Thyroid gland (tissue), 4 donors: ENCODE measurements at regions not wholly inside any gene's neighbourhood (a gene's known extent, or its start where the extent isn't known, plus 50 kb on each side); places are given as distances from the start of the nearest gene placed in this dataset.
"Not testable (repeated sequence)": the region's sequence is repeated elsewhere in the genome, so short reads cannot be mapped to it uniquely, and the experiment has no call there.

ENCODE experiments used
- POLR2A ChIP-seq, 2 donors: fragments of 450-650 bp; IDR thresholded peaks; one replicate each; pipeline ENCODE4 v1.6.1; 2017; ENCODE audit warnings: antibody characterized with exemption in 2 of 2, mild to moderate bottlenecking in 2 of 2, moderate library complexity in 1 of 2
- TF ChIP-seq, protein P1 (sequence below), 6 experiments: fragments of 200-600 bp in 3 of 6; fragments of 450-650 bp in 3 of 6; sonication (generic) in 3 of 6; IDR thresholded peaks; one replicate each; pipeline ENCODE4 v1.5.1; 2016 to 2019; ENCODE audit warnings: antibody characterized with exemption in 6 of 6, mild to moderate bottlenecking in 2 of 6, inconsistent platforms in 1 of 6, moderate library complexity in 1 of 6

DNA sequence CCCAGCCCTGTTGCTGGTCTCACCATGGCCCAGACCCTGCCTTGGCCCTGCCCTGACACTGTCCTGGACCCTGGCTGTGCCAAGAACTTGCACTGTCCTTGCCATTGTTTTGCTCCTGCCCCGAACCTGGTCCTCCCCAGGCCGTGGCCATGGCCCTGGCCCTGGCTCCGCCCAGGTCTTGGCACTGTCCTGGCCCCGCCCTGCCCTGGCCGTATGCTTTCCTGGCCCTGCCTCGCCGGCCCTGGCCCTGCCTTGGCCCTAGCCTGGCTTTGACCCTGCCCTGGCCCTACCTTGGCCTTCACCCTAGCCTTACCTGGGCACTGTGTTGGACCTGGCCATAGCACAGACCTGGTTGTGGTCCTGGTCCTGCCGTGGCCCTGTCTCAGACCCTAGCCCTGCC is 1558.9 kb downstream of the RPIA start:
- TF ChIP-seq, protein P1, sequence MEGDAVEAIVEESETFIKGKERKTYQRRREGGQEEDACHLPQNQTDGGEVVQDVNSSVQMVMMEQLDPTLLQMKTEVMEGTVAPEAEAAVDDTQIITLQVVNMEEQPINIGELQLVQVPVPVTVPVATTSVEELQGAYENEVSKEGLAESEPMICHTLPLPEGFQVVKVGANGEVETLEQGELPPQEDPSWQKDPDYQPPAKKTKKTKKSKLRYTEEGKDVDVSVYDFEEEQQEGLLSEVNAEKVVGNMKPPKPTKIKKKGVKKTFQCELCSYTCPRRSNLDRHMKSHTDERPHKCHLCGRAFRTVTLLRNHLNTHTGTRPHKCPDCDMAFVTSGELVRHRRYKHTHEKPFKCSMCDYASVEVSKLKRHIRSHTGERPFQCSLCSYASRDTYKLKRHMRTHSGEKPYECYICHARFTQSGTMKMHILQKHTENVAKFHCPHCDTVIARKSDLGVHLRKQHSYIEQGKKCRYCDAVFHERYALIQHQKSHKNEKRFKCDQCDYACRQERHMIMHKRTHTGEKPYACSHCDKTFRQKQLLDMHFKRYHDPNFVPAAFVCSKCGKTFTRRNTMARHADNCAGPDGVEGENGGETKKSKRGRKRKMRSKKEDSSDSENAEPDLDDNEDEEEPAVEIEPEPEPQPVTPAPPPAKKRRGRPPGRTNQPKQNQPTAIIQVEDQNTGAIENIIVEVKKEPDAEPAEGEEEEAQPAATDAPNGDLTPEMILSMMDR (IDR thresholded peaks at IDR 0.05) = not testable (repeated sequence)
- not testable (repeated sequence) for TF ChIP-seq POLR2A (IDR thresholded peaks at IDR 0.05)
